ENCODE measurements at regions not wholly inside any gene's neighbourhood (a gene's known extent, or its start where the extent isn't known, plus 50 kb on each side); places are given as distances from the start of the nearest gene placed in this dataset.

GRCh38 chr2:52929412-52929811 is 838.2 kb upstream of the CHAC2 start:
- no peak for DNase-seq

- no peak for DNase-seq
Observed at GRCh38 chr2:52919673-52920072, 847.9 kb upstream of the CHAC2 start.

DNA sequence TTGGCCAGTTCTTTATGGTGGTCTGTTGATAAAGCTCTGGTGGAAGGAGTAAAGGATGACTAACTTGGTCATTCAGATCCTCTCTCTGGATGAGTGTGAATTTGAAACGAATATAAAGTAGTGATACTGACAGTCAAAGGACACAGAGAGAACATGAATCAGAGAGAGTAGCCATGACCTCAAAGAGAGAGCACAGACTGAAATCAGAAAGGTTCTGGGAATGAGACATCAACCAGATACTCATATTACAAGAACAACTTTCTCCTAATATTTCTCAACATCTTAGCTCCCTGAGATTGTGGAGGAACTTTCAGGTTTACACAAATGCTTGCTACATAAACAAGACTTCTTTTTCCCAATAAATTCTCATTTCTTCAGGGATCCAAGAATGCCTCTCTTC is 849.1 kb upstream of the CHAC2 start:
- DNase-seq, result no peak

DNA sequence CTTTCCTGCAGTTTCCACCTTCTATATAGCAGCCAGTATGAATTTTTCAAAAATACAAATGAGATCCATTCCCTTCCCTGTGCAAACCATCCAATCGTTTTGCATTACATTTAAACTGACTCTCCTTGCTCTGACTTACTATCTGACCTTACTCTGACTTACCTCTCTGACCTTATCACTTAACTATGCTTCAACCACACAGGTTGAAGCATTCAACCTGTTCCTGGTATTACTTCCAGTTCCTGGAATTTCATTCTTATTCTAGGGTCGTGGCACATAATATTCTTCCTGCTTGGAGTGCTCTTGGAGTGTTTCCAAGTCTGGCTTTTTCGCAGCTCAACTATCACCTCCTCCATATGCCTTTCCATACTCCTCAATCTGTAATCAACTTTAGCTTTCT is 850.6 kb upstream of the CHAC2 start:
- no peak for DNase-seq

- no peak for DNase-seq
Observed at GRCh38 chr2:52904355-52904891, 863.2 kb upstream of the CHAC2 start.

DNA sequence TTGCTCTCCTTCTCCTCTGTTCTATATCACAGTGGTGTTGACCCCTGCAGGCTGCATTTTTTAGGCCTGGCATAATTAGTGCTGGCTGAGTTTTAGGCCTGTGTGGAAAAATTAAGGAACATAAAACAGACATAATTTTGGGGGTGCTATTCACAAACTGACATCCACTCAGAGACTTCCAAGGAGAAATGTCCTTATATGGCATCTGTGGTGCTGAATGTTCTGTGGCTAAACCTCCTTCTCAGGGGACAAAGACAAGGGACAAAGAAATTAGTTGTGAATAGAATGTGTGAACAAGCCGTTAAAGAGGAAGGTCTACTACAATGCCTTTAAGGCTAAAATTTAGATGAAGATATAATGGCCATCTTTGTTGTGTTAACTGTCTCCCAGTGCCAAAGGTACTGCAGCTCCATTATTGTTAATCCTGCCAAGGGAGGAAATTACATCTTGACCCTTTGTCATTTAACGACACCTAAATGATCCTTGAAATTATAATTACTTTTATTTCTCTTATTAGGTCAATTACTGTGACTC is 870.0 kb upstream of the CHAC2 start:
- no peak for DNase-seq

- no peak for DNase-seq
Observed at GRCh38 chr2:52895726-52896340, 871.8 kb upstream of the CHAC2 start.

DNA sequence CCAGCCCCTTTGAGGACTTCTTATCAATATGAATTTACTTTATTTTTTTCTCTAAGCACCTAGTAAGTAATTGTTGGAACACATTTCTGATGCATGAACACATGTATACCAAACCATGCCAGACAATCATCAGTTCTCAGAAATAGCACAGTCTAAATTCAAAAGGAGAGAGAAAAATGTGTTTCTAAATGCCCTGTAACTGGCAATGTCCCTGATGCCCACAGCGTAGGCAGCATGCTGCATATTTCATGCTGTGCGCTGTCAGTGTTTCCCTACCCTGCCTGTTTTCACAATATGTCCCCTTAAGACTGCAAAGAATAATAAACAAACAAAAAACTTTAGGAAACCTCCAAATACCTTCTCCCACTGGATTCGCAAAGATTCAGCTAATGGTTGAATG is 881.0 kb upstream of the CHAC2 start:
- DNase-seq, result no peak

- DNase-seq, result no peak
Observed at GRCh38 chr2:52884761-52885352, 882.7 kb upstream of the CHAC2 start.

DNA sequence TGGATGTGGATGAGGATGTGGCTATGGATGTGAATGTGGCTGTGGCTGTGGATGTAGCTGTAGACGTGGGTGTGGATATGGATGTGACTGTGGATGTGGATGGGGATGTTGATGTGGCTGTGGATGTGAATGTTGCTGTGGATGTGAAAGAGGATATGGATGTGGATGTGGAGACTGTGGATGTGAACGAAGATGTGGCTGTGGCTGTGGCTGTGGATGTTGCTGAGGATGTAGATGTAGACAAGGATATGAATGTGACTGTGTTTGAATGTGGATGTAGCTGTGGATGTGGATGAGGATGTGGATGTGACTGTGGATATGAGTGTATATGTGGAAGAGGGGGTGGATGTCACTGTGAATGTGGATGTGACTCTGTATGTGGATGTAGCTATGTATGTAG is 884.6 kb upstream of the CHAC2 start:
- no peak for DNase-seq

GRCh38 chr2:52881606-52882005 is 886.0 kb upstream of the CHAC2 start:
- no peak for DNase-seq

DNA sequence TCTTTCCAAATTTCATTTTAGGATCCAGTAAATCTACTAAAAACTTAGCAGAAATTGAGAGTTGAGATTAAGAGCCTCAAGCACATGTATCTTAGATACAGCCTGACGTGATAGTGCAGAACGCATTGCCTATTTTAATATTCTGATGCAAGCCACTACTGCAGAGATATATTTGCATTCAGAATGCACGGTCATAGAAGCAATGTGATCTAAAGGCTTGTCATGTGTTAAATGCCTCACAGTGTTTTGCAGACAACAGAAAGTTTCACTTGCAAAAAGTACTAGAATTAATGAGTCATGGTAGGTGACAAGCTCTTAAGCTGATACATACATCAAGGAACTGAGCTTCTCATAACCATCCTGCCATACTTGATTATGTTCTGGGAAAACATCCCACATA is 886.7 kb upstream of the CHAC2 start:
- no peak for DNase-seq

- DNase-seq, result no peak
Observed at GRCh38 chr2:52879561-52879960, 888.0 kb upstream of the CHAC2 start.

GRCh38 chr2:52877703-52878102 is 889.9 kb upstream of the CHAC2 start:
- DNase-seq, result no peak

- no peak for DNase-seq
Observed at GRCh38 chr2:52874466-52875106, 893.0 kb upstream of the CHAC2 start.

- DNase-seq, result no peak
Observed at GRCh38 chr2:52862801-52863200, 904.8 kb upstream of the CHAC2 start.

DNA sequence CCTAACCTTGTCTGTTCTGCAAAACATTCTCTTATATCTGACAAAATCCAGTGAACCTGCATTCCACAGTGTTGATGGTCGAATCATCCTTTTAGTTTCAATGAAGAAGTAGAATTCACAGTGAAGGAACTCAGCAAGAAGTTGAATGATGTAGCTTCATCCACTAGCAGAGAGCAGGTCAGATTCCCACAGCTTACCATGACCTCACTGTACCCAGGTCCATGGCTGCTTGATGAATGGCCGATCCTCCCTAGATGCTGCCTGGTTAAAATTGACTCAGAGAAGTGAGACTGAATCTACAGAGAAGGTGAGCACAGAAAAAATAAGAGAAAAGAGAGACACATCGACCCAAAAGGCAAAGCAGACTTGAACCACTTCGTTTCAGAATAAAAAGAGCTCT is 906.0 kb upstream of the CHAC2 start:
- no peak for DNase-seq

GRCh38 chr2:52859065-52859464 is 908.5 kb upstream of the CHAC2 start:
- DNase-seq, result no peak

DNA sequence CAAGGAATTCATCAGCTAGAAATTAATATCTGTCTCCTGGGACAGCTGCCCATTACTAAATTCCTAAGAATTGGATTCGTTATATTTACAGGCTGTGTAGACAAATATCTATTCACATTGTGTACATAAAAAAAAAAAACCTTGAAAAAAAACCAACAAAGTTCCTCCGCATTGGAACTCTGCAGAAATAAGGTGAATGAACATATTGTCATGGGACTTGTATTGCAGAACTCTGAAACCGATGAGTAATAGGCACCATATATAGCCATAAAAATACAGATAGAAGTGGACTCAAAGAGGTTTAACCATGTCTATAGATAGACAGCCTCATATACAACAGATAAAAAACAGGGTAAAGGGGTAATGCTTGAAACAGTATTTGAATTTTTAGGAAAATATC is 909.9 kb upstream of the CHAC2 start:
- no peak for DNase-seq

- no peak for DNase-seq
Observed at GRCh38 chr2:52852006-52852405, 915.6 kb upstream of the CHAC2 start.

- no peak for DNase-seq
Observed at GRCh38 chr2:52844701-52845423, 922.7 kb upstream of the CHAC2 start.

DNA sequence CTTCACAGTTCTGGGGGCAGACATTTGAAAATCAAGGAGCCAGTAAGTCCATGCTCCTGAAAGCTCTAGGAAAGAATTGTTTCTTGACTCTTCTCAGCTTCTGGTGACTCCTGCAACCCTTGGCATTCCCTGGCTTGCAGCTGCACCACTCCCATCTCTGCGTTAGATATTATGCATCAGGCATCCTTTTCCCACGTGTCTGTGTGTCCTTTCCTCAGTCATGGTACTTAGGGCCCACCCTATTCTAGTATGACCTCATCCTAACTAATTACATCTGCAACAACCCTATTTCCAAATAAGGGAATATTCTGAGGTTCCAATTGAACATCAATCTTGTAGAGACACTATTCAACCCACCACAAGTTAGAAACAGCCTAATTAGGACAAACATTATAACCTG is 931.7 kb upstream of the CHAC2 start:
- no peak for DNase-seq

DNA sequence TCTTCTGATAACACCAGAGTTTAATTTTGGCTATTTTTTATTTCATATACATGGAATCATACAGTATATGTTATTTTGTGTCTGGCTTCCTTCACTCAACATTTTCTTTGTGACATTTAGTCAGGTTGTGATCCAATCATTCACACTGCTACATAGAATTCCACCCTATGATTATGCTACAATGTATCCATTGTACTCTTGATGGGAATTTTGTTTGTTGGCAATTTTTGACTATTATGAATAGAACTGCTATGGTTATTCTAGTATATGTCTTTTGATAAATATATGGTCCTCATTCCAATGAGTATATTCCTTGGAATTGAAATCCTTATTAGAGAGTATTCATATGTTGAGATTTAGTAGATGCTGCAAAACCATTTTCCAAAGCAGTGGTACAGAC is 936.4 kb upstream of the CHAC2 start:
- no peak for DNase-seq

Data from central memory CD4-positive, alpha-beta T cell (primary cell).